Skin of body (tissue), 1 donor: ENCODE measurements at regions not wholly inside any gene's neighbourhood (a gene's known extent, or its start where the extent isn't known, plus 50 kb on each side); places are given as distances from the start of the nearest gene placed in this dataset.

ENCODE experiments used
- DNase-seq: peaks from one replicate; lab custom pipeline; 2025; lab: John Stamatoyannopoulos, UW

GRCh38 chr2:156695595-156695994 is 259.4 kb downstream of the GPD2 start:
- no peak for DNase-seq

- no peak for DNase-seq
These were observed 261.7 kb downstream of the GPD2 start for GRCh38 chr2:156697906-156698305.

- DNase-seq, result no peak
These were observed 264.5 kb downstream of the GPD2 start for GRCh38 chr2:156700681-156701080.

- no peak for DNase-seq
These were observed 266.4 kb downstream of the GPD2 start for GRCh38 chr2:156702541-156702940.

GRCh38 chr2:156703642-156704041 is 267.5 kb downstream of the GPD2 start:
- no peak for DNase-seq

- DNase-seq, result no peak
These were observed 268.0 kb downstream of the GPD2 start for GRCh38 chr2:156704132-156704531.

GRCh38 chr2:156704617-156705016 is 268.4 kb downstream of the GPD2 start:
- DNase-seq, result no peak

- no peak for DNase-seq
These were observed 270.4 kb downstream of the GPD2 start for GRCh38 chr2:156706576-156706975.

GRCh38 chr2:156708051-156708450 is 271.9 kb downstream of the GPD2 start:
- no peak for DNase-seq

- DNase-seq, result no peak
These were observed 272.9 kb downstream of the GPD2 start for GRCh38 chr2:156709091-156709490.

- no peak for DNase-seq
These were observed 282.9 kb downstream of the GPD2 start for GRCh38 chr2:156719036-156719435.

GRCh38 chr2:156727867-156728266 is 291.7 kb downstream of the GPD2 start:
- DNase-seq, result no peak

- DNase-seq, result no peak
These were observed 292.1 kb downstream of the GPD2 start for GRCh38 chr2:156728328-156728727.

- no peak for DNase-seq
These were observed 295.3 kb downstream of the GPD2 start for GRCh38 chr2:156731506-156731905.

GRCh38 chr2:156736950-156737349 is 300.8 kb downstream of the GPD2 start:
- DNase-seq, result no peak

GRCh38 chr2:156739301-156739700 is 303.1 kb downstream of the GPD2 start:
- no peak for DNase-seq

GRCh38 chr2:156745619-156746018 is 309.4 kb downstream of the GPD2 start:
- DNase-seq, result no peak

GRCh38 chr2:156748221-156748620 is 312.0 kb downstream of the GPD2 start:
- DNase-seq, result no peak

- no peak for DNase-seq
These were observed 315.9 kb downstream of the GPD2 start for GRCh38 chr2:156752042-156752441.

GRCh38 chr2:156753766-156754165 is 317.6 kb downstream of the GPD2 start:
- no peak for DNase-seq

GRCh38 chr2:156756516-156756915 is 320.3 kb downstream of the GPD2 start:
- DNase-seq, result peak; percentile 62

- no peak for DNase-seq
These were observed 327.0 kb downstream of the GPD2 start for GRCh38 chr2:156763174-156763573.

- no peak for DNase-seq
These were observed 328.9 kb downstream of the GPD2 start for GRCh38 chr2:156765043-156765442.

GRCh38 chr2:156765450-156765849 is 329.3 kb downstream of the GPD2 start:
- no peak for DNase-seq
